ENCODE measurements at regions not wholly inside any gene's neighbourhood (a gene's known extent, or its start where the extent isn't known, plus 50 kb on each side); places are given as distances from the start of the nearest gene placed in this dataset.
"Not testable (repeated sequence)": the region's sequence is repeated elsewhere in the genome, so short reads cannot be mapped to it uniquely, and the experiment has no call there.

GRCh38 chr1:217137210-217137881 is 414.1 kb upstream of the ESRRG start:
- DNase-seq (ENCODE audit: low spot score), result peak; percentile 6

DNA sequence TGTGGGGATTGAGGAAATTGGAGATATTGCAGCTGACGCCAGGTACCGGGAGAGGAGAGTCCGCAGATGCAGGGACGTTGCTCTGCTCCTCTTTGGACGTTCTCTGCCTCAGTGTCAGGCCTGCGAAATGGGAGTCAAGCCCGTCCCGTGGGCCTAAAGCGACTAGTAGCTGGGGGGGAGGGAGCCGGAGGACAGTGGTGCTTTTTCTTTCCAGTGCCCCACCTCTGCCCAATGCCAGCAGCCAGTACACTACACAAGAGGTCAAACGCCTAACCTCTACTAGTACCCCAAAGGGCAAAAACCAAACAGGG is 413.6 kb upstream of the ESRRG start:
- DNase-seq (ENCODE audit: low spot score), result no peak

DNA sequence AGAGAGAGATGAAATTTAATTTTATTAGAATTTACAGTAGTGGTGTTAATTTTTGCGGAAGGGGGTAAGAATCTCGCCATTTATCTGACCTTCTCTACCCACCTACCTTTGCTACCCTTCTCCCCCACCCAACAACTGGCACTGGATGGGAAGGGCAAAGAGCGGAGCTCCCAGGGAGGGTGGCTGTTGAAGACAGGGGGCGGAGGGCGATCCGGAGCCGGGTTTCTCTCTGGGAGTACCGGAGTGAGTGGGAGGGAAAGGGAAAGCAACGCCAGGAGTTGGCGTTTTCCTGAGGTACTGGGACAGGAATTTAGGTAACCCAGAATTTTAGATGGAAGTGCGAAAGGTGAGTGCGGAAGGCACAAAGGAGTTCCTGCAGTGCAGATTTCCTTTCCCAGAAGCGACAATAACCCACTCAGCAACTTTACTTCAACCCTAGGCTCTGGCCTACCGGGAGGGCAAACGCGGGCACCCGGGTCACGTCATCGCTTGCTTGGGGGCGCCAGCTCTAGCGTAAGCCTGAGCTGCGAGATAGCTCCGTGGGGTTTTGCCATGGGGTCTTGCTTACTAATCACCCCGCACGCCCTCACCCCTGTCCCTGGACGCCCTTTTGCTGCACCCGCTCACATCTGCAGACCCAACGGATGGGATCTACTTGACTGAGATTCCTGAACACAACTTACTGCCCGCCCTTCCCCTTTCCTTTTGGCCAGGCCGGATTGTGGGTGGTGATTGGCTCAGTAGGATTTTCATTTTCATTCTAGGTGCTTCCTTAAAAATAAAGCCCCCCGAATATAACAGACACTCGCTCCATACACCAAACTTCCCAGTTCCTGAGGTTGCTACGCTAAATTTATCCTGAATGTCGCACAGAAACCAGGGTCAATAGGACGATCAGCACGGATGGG is 413.0 kb upstream of the ESRRG start:
- peak; percentile 12 for DNase-seq (ENCODE audit: low spot score)

DNA sequence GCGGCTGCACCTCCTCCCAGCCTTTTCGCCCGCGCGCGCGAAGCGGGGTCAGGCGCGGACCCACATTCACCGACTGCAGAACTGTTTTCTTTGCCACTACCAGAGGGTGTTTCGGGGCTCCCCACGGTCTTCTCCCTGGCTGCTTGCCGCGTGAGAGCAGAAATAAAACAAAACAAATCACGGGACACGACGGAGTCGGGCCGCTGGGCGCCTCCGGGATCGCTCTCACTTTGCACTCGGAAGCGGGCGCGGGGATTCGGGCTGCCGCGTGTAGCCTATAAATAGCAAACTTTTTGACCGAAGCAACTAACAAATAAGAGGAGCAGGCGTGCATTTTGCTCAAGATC is 412.3 kb upstream of the ESRRG start:
- peak; percentile 25 for DNase-seq (ENCODE audit: low spot score)

- peak; percentile 12 for DNase-seq (ENCODE audit: low spot score)
Measured at GRCh38 chr1:217134857-217135568, 411.8 kb upstream of the ESRRG start.

- DNase-seq (ENCODE audit: low spot score), result peak; percentile 11
Measured at GRCh38 chr1:217133958-217134856, 411.0 kb upstream of the ESRRG start.

DNA sequence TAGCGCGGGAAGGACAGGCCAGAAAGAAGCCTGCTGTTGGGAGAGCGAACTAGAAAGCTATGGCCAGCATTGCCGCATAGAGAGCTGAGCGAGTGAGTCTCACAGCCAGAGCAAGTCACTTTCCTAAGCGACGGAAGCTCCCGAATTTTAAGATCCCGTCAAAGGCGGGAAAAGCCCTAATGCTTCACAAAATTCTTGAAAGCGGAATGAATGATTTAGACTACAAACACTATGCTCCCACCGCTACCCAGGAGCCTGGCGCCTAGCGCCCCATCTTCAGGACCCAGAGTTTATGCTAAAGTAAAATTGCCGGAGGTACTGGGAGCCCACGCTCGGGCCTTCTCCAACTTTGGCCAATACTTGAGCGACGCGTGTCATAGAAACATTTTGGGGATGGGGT is 409.9 kb upstream of the ESRRG start:
- DNase-seq (ENCODE audit: low spot score), result no peak

- DNase-seq (ENCODE audit: low spot score), result not testable (repeated sequence)
Measured at GRCh38 chr1:217123340-217123739, 400.1 kb upstream of the ESRRG start.

DNA sequence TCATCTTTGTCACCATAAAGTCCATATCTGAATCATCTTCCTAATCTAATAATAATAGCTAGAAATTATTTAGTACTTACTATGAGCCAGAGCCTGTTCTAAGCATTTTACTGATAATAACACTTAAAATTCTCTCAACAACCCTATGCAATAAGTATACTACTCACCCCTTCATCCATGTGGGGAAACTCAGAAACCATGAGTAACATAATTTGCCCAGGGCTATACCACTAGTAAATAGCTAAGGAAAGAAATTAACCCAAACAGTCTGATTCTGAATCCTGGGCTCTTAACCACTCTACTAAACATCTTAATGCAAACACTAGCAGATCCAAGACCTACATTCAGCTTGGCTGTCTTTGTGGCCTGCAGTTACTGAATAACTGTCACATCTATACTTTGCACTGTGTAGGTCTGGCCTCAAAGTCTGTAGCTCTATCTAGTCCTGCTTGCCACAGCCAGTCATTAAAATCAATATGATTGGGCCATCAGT is 394.8 kb upstream of the ESRRG start:
- DNase-seq (ENCODE audit: low spot score), result no peak

GRCh38 chr1:217115404-217116380 is 392.5 kb upstream of the ESRRG start:
- DNase-seq (ENCODE audit: low spot score), result no peak

GRCh38 chr1:217109928-217110327 is 386.7 kb upstream of the ESRRG start:
- no peak for DNase-seq (ENCODE audit: low spot score)

DNA sequence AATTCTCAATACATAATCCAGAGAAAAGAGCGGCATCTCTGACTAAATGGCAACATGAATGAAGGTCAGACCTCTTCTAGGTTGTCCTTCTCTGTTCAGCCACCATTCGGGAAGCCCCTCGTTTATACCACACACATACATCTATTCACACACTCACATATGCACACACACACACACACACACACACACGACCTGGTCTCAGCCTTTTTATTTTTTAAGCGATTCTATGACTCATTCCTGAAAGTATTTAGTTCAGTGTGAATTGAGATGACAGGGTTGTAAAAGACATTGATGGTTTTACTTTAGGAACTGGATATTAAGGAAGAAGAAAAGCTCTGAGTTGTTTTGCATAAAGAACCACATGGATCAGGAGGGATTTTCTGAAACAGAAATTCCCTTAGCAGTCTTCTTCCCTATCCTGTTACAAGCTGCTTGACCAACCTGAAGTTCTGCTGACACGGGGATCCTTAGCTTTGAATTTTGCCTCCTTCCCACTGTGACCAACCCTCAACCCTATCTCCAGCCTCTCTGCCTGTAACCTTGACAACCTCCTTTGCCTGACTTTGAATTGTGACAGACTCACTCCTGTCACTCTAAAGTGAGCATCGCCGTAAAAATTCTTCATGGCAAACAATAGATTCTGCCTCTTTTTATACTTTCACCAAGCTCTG is 383.1 kb upstream of the ESRRG start:
- no peak for DNase-seq (ENCODE audit: low spot score)

DNA sequence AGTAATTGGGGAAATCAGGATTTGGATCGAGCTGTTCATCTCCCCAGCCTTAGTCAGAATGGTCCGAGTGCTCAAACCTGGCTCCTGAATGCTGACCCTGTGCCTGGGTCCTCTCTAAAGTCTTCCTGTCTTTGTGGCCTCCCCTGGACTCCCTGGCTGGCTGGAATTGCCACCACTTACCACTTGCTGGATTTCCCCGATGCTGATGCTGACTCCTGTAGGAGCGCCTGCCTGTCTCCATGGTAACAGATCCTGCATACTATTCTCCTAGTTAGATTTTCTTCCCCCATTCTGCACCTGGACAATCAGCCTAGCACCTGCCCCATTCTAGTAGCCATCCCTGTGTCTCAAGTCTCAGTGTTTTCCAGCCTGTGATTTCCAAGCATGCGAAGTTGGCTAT is 382.2 kb upstream of the ESRRG start:
- no peak for DNase-seq (ENCODE audit: low spot score)

GRCh38 chr1:217097819-217098218 is 374.6 kb upstream of the ESRRG start:
- DNase-seq (ENCODE audit: low spot score), result no peak

- DNase-seq (ENCODE audit: low spot score), result no peak
Measured at GRCh38 chr1:217096200-217096599, 373.0 kb upstream of the ESRRG start.

- DNase-seq (ENCODE audit: low spot score), result no peak
Measured at GRCh38 chr1:217095050-217095622, 371.9 kb upstream of the ESRRG start.

DNA sequence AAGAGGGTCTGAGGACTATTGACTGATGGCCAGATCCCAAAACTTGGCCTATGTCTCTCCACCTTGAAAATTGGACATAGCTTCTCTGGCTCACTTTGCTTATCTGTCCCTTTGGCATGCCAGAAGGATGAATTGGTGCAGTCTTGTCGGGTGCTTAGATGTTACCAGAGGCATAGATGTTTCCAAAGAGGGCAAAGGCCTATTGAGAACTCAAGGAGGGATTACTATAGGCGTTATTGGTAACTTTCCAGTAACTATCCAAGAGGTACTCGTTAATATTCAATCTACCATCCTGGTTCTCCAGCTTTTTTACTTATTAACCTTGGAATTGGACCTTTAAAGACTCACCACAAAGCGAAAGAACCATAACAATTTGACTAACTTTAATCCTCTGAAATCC is 368.3 kb upstream of the ESRRG start:
- no peak for DNase-seq (ENCODE audit: low spot score)

DNA sequence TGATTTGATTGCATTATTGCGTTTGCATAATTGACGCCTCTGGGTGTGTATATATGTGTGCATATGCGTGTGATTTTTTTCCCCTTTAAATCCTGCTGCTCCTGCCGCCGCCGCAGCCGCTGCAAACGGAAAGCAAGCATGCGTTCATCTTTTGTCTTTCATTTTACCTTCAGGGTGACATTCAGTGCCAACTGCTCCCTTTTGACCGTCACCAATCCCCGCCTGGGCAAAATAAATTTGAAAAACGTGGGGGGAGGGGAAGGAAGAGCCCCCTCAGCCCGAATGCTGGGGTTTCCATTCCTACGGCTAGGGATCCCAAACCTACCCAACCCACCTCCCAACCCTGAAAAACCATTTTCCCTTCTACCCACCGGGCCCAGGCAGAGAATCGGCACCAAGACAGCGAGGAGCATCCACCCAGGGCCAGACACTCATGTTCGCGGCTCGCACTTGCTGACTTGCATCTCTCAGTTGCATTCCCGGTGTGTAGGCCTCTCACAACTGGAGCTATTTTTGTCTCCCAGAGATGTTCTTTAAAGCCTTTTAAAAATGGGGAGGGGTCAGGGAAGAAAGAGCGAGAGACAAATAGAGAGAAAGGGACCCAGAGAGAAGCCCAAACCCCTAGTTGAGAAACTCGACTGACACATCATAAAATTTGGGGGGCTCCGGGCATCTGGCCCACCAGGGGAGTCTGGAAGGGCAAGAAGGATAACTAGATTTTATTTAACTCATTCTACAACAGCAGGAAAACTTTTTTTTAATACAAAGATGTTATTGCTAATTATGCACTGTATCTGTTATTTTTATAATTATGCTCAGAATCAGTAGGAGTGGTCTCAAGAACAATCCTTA is 367.1 kb upstream of the ESRRG start:
- DNase-seq (ENCODE audit: low spot score), result no peak
